ENCODE measurements at regions not wholly inside any gene's neighbourhood (a gene's known extent, or its start where the extent isn't known, plus 50 kb on each side); places are given as distances from the start of the nearest gene placed in this dataset.

- Histone ChIP-seq H3K4me1 (ENCODE audit: control insufficient read depth in 2 of 2, insufficient read depth in 2 of 2, low read length in 2 of 2) (no peaks in the 10 kb centered on the region), H3K4me3 (ENCODE audit: low read length in 2 of 2) (no peak overlapping the region), H3K27me3 (ENCODE audit: control insufficient read depth in 2 of 2, insufficient read depth in 2 of 2, low read length in 2 of 2) (no peaks in the 10 kb centered on the region), H3K27ac (ENCODE audit: low read depth in 2 of 2, low read length in 2 of 2) (no peak overlapping the region), H3K9me3 (ENCODE audit: control insufficient read depth in 2 of 2, low read length in 2 of 2) (no peaks in the 10 kb centered on the region), H3K36me3 (ENCODE audit: control insufficient read depth in 2 of 2, insufficient read depth in 2 of 2, low read length in 2 of 2) (no peaks in the 10 kb centered on the region), H3K9ac (ENCODE audit: low read depth in 1 of 2, low read length in 2 of 2) (no peak overlapping the region)
These were observed 274.4 kb downstream of the KCNN2 start for GRCh38 chr5:114636271-114636670.

GRCh38 chr5:114634967-114635901 is 273.4 kb downstream of the KCNN2 start:
- H3K27ac ChIP-seq (ENCODE audit: low read depth in 2 of 2, low read length in 2 of 2): no peak overlapping the region
- H3K9me3 ChIP-seq (ENCODE audit: control insufficient read depth in 2 of 2, low read length in 2 of 2): no peaks in the 10 kb centered on the region
- H3K9ac ChIP-seq (ENCODE audit: low read depth in 1 of 2, low read length in 2 of 2): no peak overlapping the region
- no peaks in the 10 kb centered on the region for H3K36me3 ChIP-seq (ENCODE audit: control insufficient read depth in 2 of 2, insufficient read depth in 2 of 2, low read length in 2 of 2)
- no peak overlapping the region for H3K4me3 ChIP-seq (ENCODE audit: low read length in 2 of 2)
- H3K27me3 ChIP-seq (ENCODE audit: control insufficient read depth in 2 of 2, insufficient read depth in 2 of 2, low read length in 2 of 2): no peaks in the 10 kb centered on the region
- no peaks in the 10 kb centered on the region for H3K4me1 ChIP-seq (ENCODE audit: control insufficient read depth in 2 of 2, insufficient read depth in 2 of 2, low read length in 2 of 2)

GRCh38 chr5:114634517-114634916 is 272.6 kb downstream of the KCNN2 start:
- H3K4me1 ChIP-seq (ENCODE audit: control insufficient read depth in 2 of 2, insufficient read depth in 2 of 2, low read length in 2 of 2): no peaks in the 10 kb centered on the region

GRCh38 chr5:114612406-114612805 is 250.5 kb downstream of the KCNN2 start:
- Histone ChIP-seq H3K4me1 (ENCODE audit: control insufficient read depth in 2 of 2, insufficient read depth in 2 of 2, low read length in 2 of 2) (no peaks in the 10 kb centered on the region), H3K4me3 (ENCODE audit: low read length in 2 of 2) (no peak overlapping the region), H3K9me3 (ENCODE audit: control insufficient read depth in 2 of 2, low read length in 2 of 2) (no peaks in the 10 kb centered on the region), H3K36me3 (ENCODE audit: control insufficient read depth in 2 of 2, insufficient read depth in 2 of 2, low read length in 2 of 2) (no peaks in the 10 kb centered on the region), H3K27ac (ENCODE audit: low read depth in 2 of 2, low read length in 2 of 2) (no peak overlapping the region), H3K27me3 (ENCODE audit: control insufficient read depth in 2 of 2, insufficient read depth in 2 of 2, low read length in 2 of 2) (no peaks in the 10 kb centered on the region), H3K9ac (ENCODE audit: low read depth in 1 of 2, low read length in 2 of 2) (no peak overlapping the region)

More at GRCh38 chr5:114634517-114634916, 272.6 kb downstream of the KCNN2 start:
- H3K27ac ChIP-seq (ENCODE audit: low read depth in 2 of 2, low read length in 2 of 2): no peak overlapping the region
- no peak overlapping the region for H3K4me3 ChIP-seq (ENCODE audit: low read length in 2 of 2)
- no peak overlapping the region for H3K9ac ChIP-seq (ENCODE audit: low read depth in 1 of 2, low read length in 2 of 2)
- H3K9me3 ChIP-seq (ENCODE audit: control insufficient read depth in 2 of 2, low read length in 2 of 2): no peaks in the 10 kb centered on the region
- no peaks in the 10 kb centered on the region for H3K27me3 ChIP-seq (ENCODE audit: control insufficient read depth in 2 of 2, insufficient read depth in 2 of 2, low read length in 2 of 2)
- H3K36me3 ChIP-seq (ENCODE audit: control insufficient read depth in 2 of 2, insufficient read depth in 2 of 2, low read length in 2 of 2): no peaks in the 10 kb centered on the region

GRCh38 chr5:114581136-114581535 is 219.3 kb downstream of the KCNN2 start:
- H3K9ac ChIP-seq (ENCODE audit: low read depth in 1 of 2, low read length in 2 of 2): no peak overlapping the region
- H3K4me3 ChIP-seq (ENCODE audit: low read length in 2 of 2): no peak overlapping the region
- no peaks in the 10 kb centered on the region for H3K36me3 ChIP-seq (ENCODE audit: control insufficient read depth in 2 of 2, insufficient read depth in 2 of 2, low read length in 2 of 2)
- H3K27ac ChIP-seq (ENCODE audit: low read depth in 2 of 2, low read length in 2 of 2): no peak overlapping the region
- no peaks in the 10 kb centered on the region for H3K9me3 ChIP-seq (ENCODE audit: control insufficient read depth in 2 of 2, low read length in 2 of 2)
- H3K27me3 ChIP-seq (ENCODE audit: control insufficient read depth in 2 of 2, insufficient read depth in 2 of 2, low read length in 2 of 2): no peaks in the 10 kb centered on the region
- no peaks in the 10 kb centered on the region for H3K4me1 ChIP-seq (ENCODE audit: control insufficient read depth in 2 of 2, insufficient read depth in 2 of 2, low read length in 2 of 2)

- H3K9ac ChIP-seq (ENCODE audit: low read depth in 1 of 2, low read length in 2 of 2): no peak overlapping the region
- no peaks in the 10 kb centered on the region for H3K36me3 ChIP-seq (ENCODE audit: control insufficient read depth in 2 of 2, insufficient read depth in 2 of 2, low read length in 2 of 2)
- no peaks in the 10 kb centered on the region for H3K9me3 ChIP-seq (ENCODE audit: control insufficient read depth in 2 of 2, low read length in 2 of 2)
- no peaks in the 10 kb centered on the region for H3K4me1 ChIP-seq (ENCODE audit: control insufficient read depth in 2 of 2, insufficient read depth in 2 of 2, low read length in 2 of 2)
- H3K27ac ChIP-seq (ENCODE audit: low read depth in 2 of 2, low read length in 2 of 2): no peak overlapping the region
- H3K4me3 ChIP-seq (ENCODE audit: low read length in 2 of 2): no peak overlapping the region
- H3K27me3 ChIP-seq (ENCODE audit: control insufficient read depth in 2 of 2, insufficient read depth in 2 of 2, low read length in 2 of 2): no peaks in the 10 kb centered on the region
These were observed 204.0 kb downstream of the KCNN2 start for GRCh38 chr5:114565871-114566270.

GRCh38 chr5:114565139-114565538 is 203.3 kb downstream of the KCNN2 start:
- H3K9me3 ChIP-seq (ENCODE audit: control insufficient read depth in 2 of 2, low read length in 2 of 2): no peaks in the 10 kb centered on the region
- H3K9ac ChIP-seq (ENCODE audit: low read depth in 1 of 2, low read length in 2 of 2): no peak overlapping the region
- no peak overlapping the region for H3K27ac ChIP-seq (ENCODE audit: low read depth in 2 of 2, low read length in 2 of 2)
- no peak overlapping the region for H3K4me3 ChIP-seq (ENCODE audit: low read length in 2 of 2)
- no peaks in the 10 kb centered on the region for H3K36me3 ChIP-seq (ENCODE audit: control insufficient read depth in 2 of 2, insufficient read depth in 2 of 2, low read length in 2 of 2)
- no peaks in the 10 kb centered on the region for H3K4me1 ChIP-seq (ENCODE audit: control insufficient read depth in 2 of 2, insufficient read depth in 2 of 2, low read length in 2 of 2)
- H3K27me3 ChIP-seq (ENCODE audit: control insufficient read depth in 2 of 2, insufficient read depth in 2 of 2, low read length in 2 of 2): no peaks in the 10 kb centered on the region

GRCh38 chr5:114561415-114561814 is 199.5 kb downstream of the KCNN2 start:
- no peak overlapping the region for H3K27ac ChIP-seq (ENCODE audit: low read depth in 2 of 2, low read length in 2 of 2)
- no peak overlapping the region for H3K4me3 ChIP-seq (ENCODE audit: low read length in 2 of 2)
- H3K4me1 ChIP-seq (ENCODE audit: control insufficient read depth in 2 of 2, insufficient read depth in 2 of 2, low read length in 2 of 2): no peaks in the 10 kb centered on the region
- H3K9me3 ChIP-seq (ENCODE audit: control insufficient read depth in 2 of 2, low read length in 2 of 2): no peaks in the 10 kb centered on the region
- no peaks in the 10 kb centered on the region for H3K36me3 ChIP-seq (ENCODE audit: control insufficient read depth in 2 of 2, insufficient read depth in 2 of 2, low read length in 2 of 2)
- H3K9ac ChIP-seq (ENCODE audit: low read depth in 1 of 2, low read length in 2 of 2): no peak overlapping the region
- H3K27me3 ChIP-seq (ENCODE audit: control insufficient read depth in 2 of 2, insufficient read depth in 2 of 2, low read length in 2 of 2): no peaks in the 10 kb centered on the region
